ENCODE measurements at regions not wholly inside any gene's neighbourhood (a gene's known extent, or its start where the extent isn't known, plus 50 kb on each side); places are given as distances from the start of the nearest gene placed in this dataset.

DNA sequence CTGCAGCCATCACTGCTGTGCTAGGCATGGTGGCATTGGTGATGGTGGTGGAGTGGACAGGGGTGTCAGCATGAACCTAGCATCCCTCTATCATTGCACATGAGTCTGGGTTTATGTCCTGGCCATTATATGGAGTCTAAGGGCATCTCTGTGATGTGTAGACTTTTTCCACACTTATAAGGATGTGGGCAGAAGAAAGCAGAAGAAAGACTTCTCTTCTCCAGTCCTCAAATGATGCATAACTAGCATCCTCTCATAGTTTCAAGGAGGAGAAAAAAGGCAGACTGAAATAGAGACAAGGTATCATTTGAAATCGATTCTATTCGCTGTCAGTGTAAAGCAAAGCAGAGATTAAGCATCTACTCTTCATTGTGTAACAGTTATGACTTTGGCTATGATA is 140.0 kb upstream of the ATXN1 start:
- no peak for TF ChIP-seq POLR2A (IDR thresholded peaks at IDR 0.05; ENCODE audit: low read length)
- TF ChIP-seq, protein P1, sequence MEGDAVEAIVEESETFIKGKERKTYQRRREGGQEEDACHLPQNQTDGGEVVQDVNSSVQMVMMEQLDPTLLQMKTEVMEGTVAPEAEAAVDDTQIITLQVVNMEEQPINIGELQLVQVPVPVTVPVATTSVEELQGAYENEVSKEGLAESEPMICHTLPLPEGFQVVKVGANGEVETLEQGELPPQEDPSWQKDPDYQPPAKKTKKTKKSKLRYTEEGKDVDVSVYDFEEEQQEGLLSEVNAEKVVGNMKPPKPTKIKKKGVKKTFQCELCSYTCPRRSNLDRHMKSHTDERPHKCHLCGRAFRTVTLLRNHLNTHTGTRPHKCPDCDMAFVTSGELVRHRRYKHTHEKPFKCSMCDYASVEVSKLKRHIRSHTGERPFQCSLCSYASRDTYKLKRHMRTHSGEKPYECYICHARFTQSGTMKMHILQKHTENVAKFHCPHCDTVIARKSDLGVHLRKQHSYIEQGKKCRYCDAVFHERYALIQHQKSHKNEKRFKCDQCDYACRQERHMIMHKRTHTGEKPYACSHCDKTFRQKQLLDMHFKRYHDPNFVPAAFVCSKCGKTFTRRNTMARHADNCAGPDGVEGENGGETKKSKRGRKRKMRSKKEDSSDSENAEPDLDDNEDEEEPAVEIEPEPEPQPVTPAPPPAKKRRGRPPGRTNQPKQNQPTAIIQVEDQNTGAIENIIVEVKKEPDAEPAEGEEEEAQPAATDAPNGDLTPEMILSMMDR (IDR thresholded peaks at IDR 0.05): no peak
- TF ChIP-seq HDAC2 (IDR thresholded peaks at IDR 0.05): no peak
- TF ChIP-seq SMC3 (IDR thresholded peaks at IDR 0.05): no peak
- no peak for TF ChIP-seq KDM1A (IDR thresholded peaks at IDR 0.05; ENCODE audit: low read depth)
